Psoas muscle (tissue), 7 donors: ENCODE measurements at regions not wholly inside any gene's neighbourhood (a gene's known extent, or its start where the extent isn't known, plus 50 kb on each side); places are given as distances from the start of the nearest gene placed in this dataset.

ENCODE experiments used
- ATAC-seq, 4 donors: fragments of 200-7000 bp; cut with Tn5 transposase; one replicate each; pipeline ENCODE4 v1.9.1; 2020; ENCODE audit warnings: moderate library complexity in 3 of 4, mild to moderate bottlenecking in 2 of 4
- DNase-seq, 2 donors: peaks; one replicate each; pipeline ENCODE4 v3.0.0-alpha.2; 2020
- H3K27ac ChIP-seq: fragments of 200-600 bp; one replicate; pipeline ENCODE4 v1.8.0; 2022
- H3K27me3 ChIP-seq, 3 donors: fragments of 200-600 bp in 1 of 3; one replicate each; pipeline versions ENCODE4 v1.6.1 to v1.8.0; 2013 to 2022; ENCODE audit warnings: low read length in 2 of 3, mild to moderate bottlenecking in 2 of 3, moderate library complexity in 1 of 3; ENCODE audit not compliant: insufficient read depth in 3 of 3
- H3K36me3 ChIP-seq, 2 donors: fragments of 200-600 bp in 1 of 2; one replicate each; pipeline versions ENCODE4 v1.6.1 to v1.8.0; 2013 to 2022; ENCODE audit warnings: low read depth in 1 of 2, mild to moderate bottlenecking in 1 of 2, moderate library complexity in 1 of 2; ENCODE audit not compliant: insufficient read depth in 1 of 2
- H3K4me1 ChIP-seq: fragments of 200-600 bp; one replicate; pipeline ENCODE4 v1.8.0; 2022
- H3K4me3 ChIP-seq: fragments of 200-600 bp; one replicate; pipeline ENCODE4 v1.8.0; 2022; ENCODE audit warnings: mild to moderate bottlenecking
- H3K9me3 ChIP-seq: fragments of 200-600 bp; one replicate; pipeline ENCODE4 v1.8.0; 2022
- CTCF ChIP-seq: fragments of 200-600 bp; IDR thresholded peaks from one replicate; pipeline ENCODE4 v1.8.0; 2022; ENCODE audit warnings: antibody characterized with exemption
- WGBS, 3 donors: extraction: QIAGEN DNeasy Blood & Tissue Kit; methylation state at CpG; one replicate each; pipeline versions ENCODE4 v1.1.6 to v1.1.7; 2013; 5-methylcytosine and 5-hydroxymethylcytosine counted together
- intact Hi-C, 2 donors: fragments of 100-400 bp; cut with DNase I; formaldehyde crosslinking; loops; one replicate each; pipeline versions ENCODE4 v1.11.0 to v1.14.2; 2022
- donor health status: healthy with polysubstance abuse.
- donor health status: DM: no; HTN: no; CAD: no; lungs with moderate emphysema.
- donor health status: Bipolar disorder and iron deficiency.
- donor health status: healthy.
- donor health status: DM: yes; HTN: yes; CAD: no.
- donor health status: DM: no; HTN: no; CAD: no.
- donor health status: DM: yes; HTN: yes; CAD: no.

GRCh38 chr5:67578011-67578410, 381.4 kb upstream of the CD180 start:
- no peak for ATAC-seq
- Histone ChIP-seq H3K27ac (no peak overlapping the region), H3K9me3 (no peaks in the 10 kb centered on the region), H3K27me3 (no peaks in the 10 kb centered on the region), H3K4me1 (no peaks in the 10 kb centered on the region), H3K4me3 (no peak overlapping the region), H3K36me3 (no peaks in the 10 kb centered on the region)
- DNase-seq = no peak
- intact Hi-C loops = no loop called here
- 60 to 70% (median 63%) methylated on average over 4 of the region's 4 CpGs for WGBS, 3 donors
- no peak for TF ChIP-seq CTCF

GRCh38 chr5:67577424-67577823, 380.8 kb upstream of the CD180 start:
- Histone ChIP-seq H3K27ac (no peak overlapping the region), H3K27me3 (no peaks in the 10 kb centered on the region), H3K9me3 (no peaks in the 10 kb centered on the region), H3K4me3 (no peak overlapping the region), H3K36me3 (no peaks in the 10 kb centered on the region), H3K4me1 (no peaks in the 10 kb centered on the region)
- no peak for TF ChIP-seq CTCF
- no peak for ATAC-seq
- no peak for DNase-seq
- intact Hi-C loops = no loop called here

DNA sequence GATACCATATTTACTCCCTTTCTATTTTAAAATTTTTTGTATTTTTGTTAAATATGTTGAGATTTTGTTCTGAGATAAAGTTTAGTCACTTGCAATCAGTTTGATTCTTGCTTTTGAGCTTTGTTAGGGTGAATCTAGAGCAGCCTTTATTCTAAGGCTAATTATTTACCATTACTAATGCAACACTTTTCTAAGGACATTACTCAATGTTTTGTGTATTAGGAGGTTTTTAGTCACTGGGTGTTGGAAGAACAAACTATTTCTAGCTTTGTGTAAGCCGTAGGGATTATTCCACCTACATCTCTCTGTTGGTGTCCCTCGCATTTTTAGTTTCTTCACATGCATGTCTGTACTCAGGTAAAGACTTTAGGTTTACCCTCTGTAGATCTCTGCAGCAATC, 379.5 kb upstream of the CD180 start:
- DNase-seq = no peak
- no peak overlapping the region for H3K4me3 ChIP-seq
- intact Hi-C loops = no loop called here
- no peaks in the 10 kb centered on the region for H3K9me3 ChIP-seq
- no peaks in the 10 kb centered on the region for H3K27me3 ChIP-seq
- no peaks in the 10 kb centered on the region for H3K4me1 ChIP-seq
- no peak for ATAC-seq
- TF ChIP-seq CTCF = no peak
- H3K36me3 ChIP-seq = no peaks in the 10 kb centered on the region
- 61 to 77% (median 75%) methylated on average over 2 of the region's 2 CpGs for WGBS, 3 donors
- H3K27ac ChIP-seq = no peak overlapping the region

DNA sequence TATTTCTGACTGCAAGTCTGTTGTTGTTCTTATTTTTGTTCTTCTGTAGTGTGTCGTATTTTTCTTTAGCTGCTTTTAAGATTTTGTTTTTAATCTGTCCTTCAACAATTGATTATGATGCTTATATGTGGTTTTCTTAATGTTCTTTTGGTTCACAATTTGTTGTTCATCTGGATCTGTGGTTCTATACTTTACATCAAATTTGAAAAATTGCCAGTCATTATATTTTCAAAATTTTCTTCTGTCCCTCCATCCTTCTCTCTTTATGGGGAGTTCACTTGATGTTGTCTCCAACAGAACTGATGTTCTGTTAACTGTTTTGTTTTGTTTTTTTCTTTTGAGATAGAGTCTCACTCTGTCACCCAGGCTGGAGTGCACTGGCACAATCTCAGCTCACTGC, 378.5 kb upstream of the CD180 start:
- Histone ChIP-seq H3K9me3 (no peaks in the 10 kb centered on the region), H3K4me3 (no peak overlapping the region), H3K4me1 (no peaks in the 10 kb centered on the region), H3K27me3 (no peaks in the 10 kb centered on the region), H3K36me3 (no peaks in the 10 kb centered on the region), H3K27ac (no peak overlapping the region)
- no peak for ATAC-seq
- WGBS, 3 donors = 95 to 98% (median 98%) methylated on average over 1 of the region's 1 CpG
- no peak for TF ChIP-seq CTCF
- intact Hi-C loops = no loop called here
- no peak for DNase-seq

DNA sequence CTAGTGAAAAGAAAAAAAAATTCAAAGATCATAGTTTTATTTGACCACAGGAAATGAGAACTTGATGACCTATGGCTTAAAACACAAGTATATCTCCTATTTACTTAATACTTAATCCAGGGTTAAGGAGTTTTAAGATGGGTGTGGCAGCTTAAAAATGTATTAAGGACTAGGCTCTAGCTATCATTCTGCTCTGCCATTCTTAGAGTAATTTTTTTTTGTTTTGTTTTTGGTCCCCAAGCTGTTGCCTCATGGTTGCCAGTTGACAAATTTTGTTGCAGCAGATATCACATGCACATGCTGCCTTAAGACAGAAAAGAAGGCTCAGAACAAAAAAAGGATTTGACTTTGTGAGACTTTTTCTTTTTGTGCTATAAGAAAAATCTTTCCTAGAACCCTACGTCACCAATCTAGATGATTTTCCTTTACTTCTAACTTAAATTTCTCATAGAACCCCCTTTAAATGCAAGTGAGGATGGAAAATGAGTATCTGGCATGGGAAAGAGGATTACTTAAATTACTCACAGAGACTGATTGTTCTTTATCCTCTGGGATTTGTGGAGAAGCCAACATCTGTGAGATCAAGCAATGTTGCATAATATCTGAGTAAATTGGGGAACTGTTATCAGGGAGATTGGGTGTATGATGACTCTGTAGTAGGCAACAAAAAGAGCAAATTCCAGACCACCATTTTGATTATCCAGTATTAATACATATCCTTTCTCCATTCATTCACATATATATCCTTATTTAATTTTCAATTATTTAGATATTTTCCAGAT, 364.7 kb upstream of the CD180 start:
- H3K27ac ChIP-seq = no peak overlapping the region
- no peak for ATAC-seq
- 80 to 93% (median 82%) methylated on average over 1 of the region's 1 CpG for WGBS, 3 donors

More for the DNA sequence above, 364.7 kb upstream of the CD180 start:
- no peak overlapping the region for H3K4me3 ChIP-seq
- H3K4me1 ChIP-seq = no peaks in the 10 kb centered on the region
- H3K27me3 ChIP-seq = no peaks in the 10 kb centered on the region
- DNase-seq = no peak
- intact Hi-C loops = no loop called here
- H3K36me3 ChIP-seq = no peaks in the 10 kb centered on the region
- peaks cover 10% of the 10 kb centered on the region for H3K9me3 ChIP-seq
- no peak for TF ChIP-seq CTCF
